HCT116 (cell line): ENCODE measurements at regions not wholly inside any gene's neighbourhood (a gene's known extent, or its start where the extent isn't known, plus 50 kb on each side); places are given as distances from the start of the nearest gene placed in this dataset.

Experiments used
- ATAC-seq: fragments of 200-7000 bp; cut with Tn5 transposase; 2 replicates; pipeline ENCODE4 v1.9.1; 2020; ENCODE audit warnings: mild to moderate bottlenecking, moderate library complexity
- BruUV-seq: library from RNA; stranded (reverse); fragments of 400-500 nt; replicated peaks from 2 replicates; lab custom pipeline; 2021; lab: Mats Ljungman, UMichigan
- CTCF ChIA-PET: fragments of 300-600 bp; sonication (Branson Sonifier 250); formaldehyde crosslinking; loops from one replicate; lab custom pipeline; 2021; ENCODE audit warnings: antibody characterized with exemption; lab: Charles Lee
- POLR2A ChIA-PET: fragments of 300-600, 350-600 bp; sonication (Branson Sonifier 250); formaldehyde crosslinking; loops from one replicate; lab custom pipeline; 2021; ENCODE audit warnings: antibody characterized with exemption; lab: Charles Lee
- RAD21 ChIA-PET, 2 experiments: fragments of 300-600 bp; sonication (Branson Sonifier 250); formaldehyde crosslinking; loops; one replicate each; lab custom pipeline; 2023; ENCODE audit warnings: low total read pairs in 2 of 2; ENCODE audit not compliant: uncharacterized antibody in 2 of 2, unreplicated experiment in 2 of 2, low non-redundant PET in 1 of 2; lab: Charles Lee
- DNase-seq: peaks from one replicate; pipeline ENCODE4 v3.0.0-alpha.2; 2010; ENCODE audit warnings: low read depth, low spot score
- H2AFZ ChIP-seq: fragments of 200-600 bp; shearing (Covaris generic), sonication (generic); 2 replicates; pipeline ENCODE4 v1.6.1; 2017; ENCODE audit warnings: low read depth, mixed run types, mixed read lengths, antibody characterized with exemption, low read length; ENCODE audit not compliant: poor library complexity, severe bottlenecking
- H3K27ac ChIP-seq: 2 replicates; pipeline ENCODE4 v1.5.1; 2012; ENCODE audit warnings: low read depth, low read length
- H3K27me3 ChIP-seq: fragments of 200-600 bp; sonication (generic); 2 replicates; pipeline ENCODE4 v1.6.1; 2016; ENCODE audit warnings: mixed run types, low read length, mixed read lengths; ENCODE audit not compliant: insufficient read depth
- H3K36me3 ChIP-seq, 2 experiments: fragments of 200-500 bp in 1 of 2; fragments of 200-600 bp in 1 of 2; sonication (Bioruptor generic) in 1 of 2; sonication (generic) in 1 of 2; 2 replicates each; pipeline versions ENCODE4 v1.5.1 to v1.6.1; 2014 to 2016; ENCODE audit warnings: low read length in 2 of 2, inconsistent platforms in 1 of 2, mixed read lengths in 1 of 2, mixed run types in 1 of 2; ENCODE audit not compliant: insufficient read depth in 2 of 2, control insufficient read depth in 1 of 2
- H3K4me1 ChIP-seq, 2 experiments: fragments of 200-600 bp in 1 of 2; sonication (generic) in 1 of 2; 2 replicates each; pipeline versions ENCODE4 v1.5.1 to v1.6.1; 2012 to 2017; ENCODE audit warnings: low read length in 2 of 2, inconsistent platforms in 1 of 2, mild to moderate bottlenecking in 1 of 2, mixed read lengths in 1 of 2, mixed run types in 1 of 2, moderate library complexity in 1 of 2; ENCODE audit not compliant: insufficient read depth in 2 of 2, control insufficient read depth in 1 of 2
- H3K4me2 ChIP-seq: fragments of 200-600 bp; sonication (generic); 2 replicates; pipeline ENCODE4 v1.6.1; 2017; ENCODE audit warnings: mixed run types, low read length, mixed read lengths
- H3K4me3 ChIP-seq, 2 experiments: fragments of 200-600 bp in 1 of 2; sonication (generic) in 1 of 2; replicated peaks in 1 of 2; 2 replicates each; pipeline ENCODE4 v1.5.1; 2011 to 2016; ENCODE audit warnings: low read length in 2 of 2, control low read depth in 1 of 2, low read depth in 1 of 2, mild to moderate bottlenecking in 1 of 2, mixed read lengths in 1 of 2, mixed run types in 1 of 2
- H3K79me2 ChIP-seq: fragments of 200-600 bp; sonication (generic); 2 replicates; pipeline ENCODE4 v1.6.1; 2017; ENCODE audit warnings: mild to moderate bottlenecking, mixed run types, low read length, moderate library complexity, mixed read lengths; ENCODE audit not compliant: insufficient read depth
- H3K9ac ChIP-seq: fragments of 200-600 bp; sonication (generic); 2 replicates; pipeline ENCODE4 v1.6.1; 2016; ENCODE audit warnings: low read length, mixed read lengths
- H3K9me2 ChIP-seq: fragments of 200-600 bp; sonication (generic), shearing (Covaris generic); 2 replicates; pipeline ENCODE4 v1.6.1; 2017; ENCODE audit warnings: mixed run types, mild to moderate bottlenecking, moderate library complexity; ENCODE audit not compliant: insufficient read depth
- H3K9me3 ChIP-seq, 2 experiments: fragments of 200-500 bp in 1 of 2; fragments of 200-600 bp in 1 of 2; sonication (Bioruptor generic) in 1 of 2; sonication (generic) in 1 of 2; 2 replicates each; pipeline ENCODE4 v1.6.1; 2014 to 2017; ENCODE audit warnings: low read length in 2 of 2, mixed read lengths in 2 of 2, inconsistent platforms in 1 of 2, low read depth in 1 of 2, mild to moderate bottlenecking in 1 of 2, mixed run types in 1 of 2, moderate library complexity in 1 of 2; ENCODE audit not compliant: control insufficient read depth in 1 of 2, insufficient read depth in 1 of 2
- H4K20me1 ChIP-seq: fragments of 200-600 bp; sonication (generic), shearing (Covaris generic); 2 replicates; pipeline ENCODE4 v1.6.1; 2017; ENCODE audit warnings: mixed run types, mild to moderate bottlenecking, moderate library complexity; ENCODE audit not compliant: insufficient read depth
- CBX3 ChIP-seq: IDR thresholded peaks from 2 replicates; pipeline ENCODE4 v1.6.1; 2012; ENCODE audit warnings: low read depth
- CEBPB ChIP-seq: IDR thresholded peaks from 2 replicates; pipeline ENCODE4 v1.6.1; 2012; ENCODE audit warnings: low read depth
- EGR1 ChIP-seq: IDR thresholded peaks from 2 replicates; pipeline ENCODE4 v1.6.1; 2012; ENCODE audit warnings: low read depth
- RAD21 ChIP-seq: IDR thresholded peaks from 2 replicates; pipeline ENCODE4 v1.6.1; 2012; ENCODE audit warnings: low read depth, mild to moderate bottlenecking
- SIN3A ChIP-seq: IDR thresholded peaks from 2 replicates; pipeline ENCODE4 v1.6.1; 2012; ENCODE audit warnings: low read depth
- SRF ChIP-seq: IDR thresholded peaks from 2 replicates; pipeline ENCODE4 v1.6.1; 2012; ENCODE audit warnings: low read depth
- TCF7L2 ChIP-seq: IDR thresholded peaks from 2 replicates; pipeline ENCODE4 v1.7.0; 2011; ENCODE audit warnings: borderline replicate concordance, inconsistent platforms; ENCODE audit not compliant: insufficient read depth, insufficient read length; ENCODE audit errors: extremely low read depth
- YY1 ChIP-seq: IDR thresholded peaks from 2 replicates; pipeline ENCODE4 v1.6.1; 2011; ENCODE audit warnings: low read length, low read depth, moderate library complexity, mild to moderate bottlenecking; ENCODE audit not compliant: insufficient replicate concordance; ENCODE audit errors: extremely low read depth
- ZFX ChIP-seq: fragments of 450-650 bp; IDR thresholded peaks from 2 replicates; pipeline ENCODE4 v1.6.1; 2017
- intact Hi-C: fragments of 100-400 bp; cut with micrococcal nuclease; formaldehyde crosslinking; loops from 2 replicates; pipeline ENCODE4 v1.10.0; 2022
- TF ChIP-seq, protein P1 (sequence below): IDR thresholded peaks from 2 replicates; pipeline ENCODE4 v1.6.1; 2012
- TF ChIP-seq, protein P2 (sequence below): IDR thresholded peaks from 2 replicates; pipeline ENCODE4 v1.6.1; 2012

DNA sequence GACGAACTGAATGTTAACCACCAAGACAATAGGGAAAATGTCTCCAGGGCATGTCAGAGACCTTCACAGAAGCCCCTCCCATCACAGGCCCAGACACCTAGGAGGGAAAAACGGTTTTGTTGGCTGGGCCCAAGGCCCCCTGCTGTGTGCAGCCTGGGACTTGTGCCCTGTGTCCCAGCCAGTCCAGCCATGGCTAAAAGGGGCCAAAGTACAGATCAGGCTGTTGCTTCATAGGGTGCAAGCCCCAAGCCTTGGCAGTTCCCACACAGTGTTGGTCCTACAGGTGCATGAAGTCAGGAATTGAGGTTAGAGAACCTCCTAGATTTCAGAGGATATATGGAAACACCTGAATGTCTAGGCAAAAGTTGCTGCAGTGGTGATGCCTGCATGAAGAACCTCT is 428.7 kb downstream of the SUCLA2 start:
- H3K4me3 ChIP-seq = no peak overlapping the region
- no peaks in the 10 kb centered on the region for H4K20me1 ChIP-seq
- H3K9me2 ChIP-seq = no peaks in the 10 kb centered on the region
- H3K9ac ChIP-seq = no peak overlapping the region
- H3K36me3 ChIP-seq = no peaks in the 10 kb centered on the region
- ChIA-PET CTCF (no interaction called here), RAD21 (no interaction called here), POLR2A (no interaction called here)
- ATAC-seq (no peak), DNase-seq (no peak)
- intact Hi-C loops = no loop called here
- no peak overlapping the region for H3K27ac ChIP-seq
- H3K4me1 ChIP-seq = no peaks in the 10 kb centered on the region
- no peaks in the 10 kb centered on the region for H3K79me2 ChIP-seq
- no peak overlapping the region for H3K4me2 ChIP-seq
- H3K9me3 ChIP-seq = no peaks in the 10 kb centered on the region; a peak in 1 of 4 replicates
- TF ChIP-seq SRF = no peak
- TF ChIP-seq TCF7L2 = no peak
- no peak for TF ChIP-seq RAD21
- no peak for TF ChIP-seq CBX3
- TF ChIP-seq, protein P1, sequence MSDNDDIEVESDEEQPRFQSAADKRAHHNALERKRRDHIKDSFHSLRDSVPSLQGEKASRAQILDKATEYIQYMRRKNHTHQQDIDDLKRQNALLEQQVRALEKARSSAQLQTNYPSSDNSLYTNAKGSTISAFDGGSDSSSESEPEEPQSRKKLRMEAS = no peak
- no peak for TF ChIP-seq EGR1
- TF ChIP-seq YY1 = no peak
- H2AFZ ChIP-seq = no peak overlapping the region
- no TSS peak for BruUV-seq
- no peaks in the 10 kb centered on the region for H3K27me3 ChIP-seq

GRCh38 chr13:47564041-47564440 is 437.0 kb downstream of the SUCLA2 start:
- no peak overlapping the region for H3K4me3 ChIP-seq
- H3K4me1 ChIP-seq = no peaks in the 10 kb centered on the region
- no peak overlapping the region for H3K27ac ChIP-seq
- intact Hi-C loops = no loop called here
- TF ChIP-seq SIN3A (no peak), ZFX (no peak), CEBPB (no peak), EGR1 (no peak)
- TF ChIP-seq, protein P2, sequence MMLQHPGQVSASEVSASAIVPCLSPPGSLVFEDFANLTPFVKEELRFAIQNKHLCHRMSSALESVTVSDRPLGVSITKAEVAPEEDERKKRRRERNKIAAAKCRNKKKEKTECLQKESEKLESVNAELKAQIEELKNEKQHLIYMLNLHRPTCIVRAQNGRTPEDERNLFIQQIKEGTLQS = no peak
- H4K20me1 ChIP-seq = no peaks in the 10 kb centered on the region
- DNase-seq (no peak), ATAC-seq (no peak)
- H3K9me2 ChIP-seq = no peaks in the 10 kb centered on the region
- no TSS peak for BruUV-seq
- H3K27me3 ChIP-seq = no peaks in the 10 kb centered on the region
- H3K4me2 ChIP-seq = no peak overlapping the region
- no peaks in the 10 kb centered on the region for H3K36me3 ChIP-seq
- ChIA-PET RAD21 (no interaction called here), POLR2A (no interaction called here), CTCF (no interaction called here)
- no peak overlapping the region for H2AFZ ChIP-seq
- no peaks in the 10 kb centered on the region for H3K79me2 ChIP-seq
- H3K9me3 ChIP-seq = no peaks in the 10 kb centered on the region
- no peak overlapping the region for H3K9ac ChIP-seq
